GM23248 (cell line): ENCODE measurements at regions not wholly inside any gene's neighbourhood (a gene's known extent, or its start where the extent isn't known, plus 50 kb on each side); places are given as distances from the start of the nearest gene placed in this dataset.

ENCODE experiments used
- EZH2 ChIP-seq: fragments of 200-600 bp; sonication (generic); IDR thresholded peaks from 2 replicates; pipeline ENCODE4 v1.6.1; 2018; ENCODE audit warnings: antibody characterized with exemption, mild to moderate bottlenecking; ENCODE audit not compliant: insufficient read depth, poor library complexity, severe bottlenecking
- EZH2phosphoT487 ChIP-seq: fragments of 200-600 bp; sonication (generic); IDR thresholded peaks from 2 replicates; pipeline ENCODE4 v1.6.1; 2018; ENCODE audit warnings: antibody characterized with exemption, moderate library complexity, mild to moderate bottlenecking, low read depth; ENCODE audit not compliant: insufficient read depth

GRCh38 chr14:32256576-32256975 is 53.5 kb upstream of the RNU6-8 start:
- TF ChIP-seq EZH2: no peak
- no peak for TF ChIP-seq EZH2phosphoT487
